ENCODE measurements at regions not wholly inside any gene's neighbourhood (a gene's known extent, or its start where the extent isn't known, plus 50 kb on each side); places are given as distances from the start of the nearest gene placed in this dataset.
"Not testable (repeated sequence)": the region's sequence is repeated elsewhere in the genome, so short reads cannot be mapped to it uniquely, and the experiment has no call there.

DNA sequence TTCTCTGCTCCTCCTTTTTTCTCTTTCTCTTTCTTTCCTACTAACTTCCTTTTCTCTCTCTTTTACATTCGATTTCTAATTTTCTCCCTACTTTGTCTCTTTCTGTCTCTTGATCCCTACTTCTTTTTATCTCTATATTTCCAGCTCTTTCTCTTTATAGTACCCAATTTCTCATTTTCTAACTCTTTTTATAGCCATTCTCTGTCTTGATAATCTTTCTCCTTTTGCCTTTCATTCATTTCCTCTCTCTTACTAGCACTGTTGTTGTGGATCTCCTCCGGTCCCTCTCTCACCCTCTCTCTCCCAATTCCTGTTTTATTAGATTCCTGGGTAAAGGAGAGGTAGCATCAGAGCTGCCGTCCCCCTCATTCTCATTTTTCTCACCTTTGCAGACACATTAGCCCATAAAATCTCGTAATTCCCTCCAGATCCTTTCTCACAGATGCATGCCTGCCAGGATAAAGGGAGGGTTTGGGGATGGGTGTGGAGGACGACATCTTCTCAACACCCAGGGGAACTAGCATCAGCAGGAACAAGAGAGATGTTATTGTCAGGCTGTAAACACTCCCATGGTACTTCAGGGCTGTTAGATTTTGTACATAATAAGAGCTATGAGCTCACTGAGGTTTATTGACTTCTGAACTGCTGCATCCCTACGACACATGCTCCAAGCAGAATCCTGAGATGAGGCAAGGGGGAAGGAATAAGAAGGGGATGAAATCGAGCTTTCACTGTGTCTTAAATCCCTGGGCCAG, 159.0 kb upstream of the GALNT2 start:
- H3K27ac Mint-ChIP-seq (ENCODE audit: unreplicated experiment): no peak overlapping the region
- no peaks in the 10 kb centered on the region for H3K36me3 Mint-ChIP-seq (ENCODE audit: low read depth, unreplicated experiment)
- TF ChIP-seq, protein P1, sequence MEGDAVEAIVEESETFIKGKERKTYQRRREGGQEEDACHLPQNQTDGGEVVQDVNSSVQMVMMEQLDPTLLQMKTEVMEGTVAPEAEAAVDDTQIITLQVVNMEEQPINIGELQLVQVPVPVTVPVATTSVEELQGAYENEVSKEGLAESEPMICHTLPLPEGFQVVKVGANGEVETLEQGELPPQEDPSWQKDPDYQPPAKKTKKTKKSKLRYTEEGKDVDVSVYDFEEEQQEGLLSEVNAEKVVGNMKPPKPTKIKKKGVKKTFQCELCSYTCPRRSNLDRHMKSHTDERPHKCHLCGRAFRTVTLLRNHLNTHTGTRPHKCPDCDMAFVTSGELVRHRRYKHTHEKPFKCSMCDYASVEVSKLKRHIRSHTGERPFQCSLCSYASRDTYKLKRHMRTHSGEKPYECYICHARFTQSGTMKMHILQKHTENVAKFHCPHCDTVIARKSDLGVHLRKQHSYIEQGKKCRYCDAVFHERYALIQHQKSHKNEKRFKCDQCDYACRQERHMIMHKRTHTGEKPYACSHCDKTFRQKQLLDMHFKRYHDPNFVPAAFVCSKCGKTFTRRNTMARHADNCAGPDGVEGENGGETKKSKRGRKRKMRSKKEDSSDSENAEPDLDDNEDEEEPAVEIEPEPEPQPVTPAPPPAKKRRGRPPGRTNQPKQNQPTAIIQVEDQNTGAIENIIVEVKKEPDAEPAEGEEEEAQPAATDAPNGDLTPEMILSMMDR (IDR thresholded peaks at IDR 0.05; ENCODE audit: unreplicated experiment): no peak
- H3K4me1 Mint-ChIP-seq (ENCODE audit: unreplicated experiment): no peaks in the 10 kb centered on the region
- H3K27me3 Mint-ChIP-seq (ENCODE audit: unreplicated experiment): no peaks in the 10 kb centered on the region
- H3K9me3 Mint-ChIP-seq (ENCODE audit: unreplicated experiment): no peaks in the 10 kb centered on the region
- no peak overlapping the region for H3K4me3 Mint-ChIP-seq (ENCODE audit: unreplicated experiment)
- DNase-seq (ENCODE audit: low spot score): no peak

DNA sequence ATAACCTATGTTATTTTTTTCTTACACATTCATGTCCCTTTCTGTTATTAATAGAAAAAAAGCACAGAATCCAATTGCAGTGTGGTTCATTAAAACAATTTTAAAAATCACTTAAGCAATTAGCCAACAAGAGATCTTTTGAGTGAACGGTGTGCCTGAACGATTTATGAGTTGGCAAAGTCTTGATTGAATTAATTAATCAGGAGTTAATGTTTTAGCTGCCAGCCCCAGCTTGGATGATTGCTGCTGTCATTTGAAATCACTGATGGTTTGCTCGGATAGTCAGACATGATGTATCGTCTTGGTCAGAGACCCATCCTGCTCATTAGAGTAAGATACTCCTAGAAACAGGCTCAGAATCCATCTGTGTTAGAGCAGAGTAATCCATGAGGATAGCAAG, 158.3 kb upstream of the GALNT2 start:
- Mint-ChIP-seq H3K27me3 (ENCODE audit: unreplicated experiment) (no peaks in the 10 kb centered on the region), H3K4me3 (ENCODE audit: unreplicated experiment) (no peak overlapping the region), H3K27ac (ENCODE audit: unreplicated experiment) (no peak overlapping the region), H3K9me3 (ENCODE audit: unreplicated experiment) (no peaks in the 10 kb centered on the region), H3K4me1 (ENCODE audit: unreplicated experiment) (no peaks in the 10 kb centered on the region), H3K36me3 (ENCODE audit: low read depth, unreplicated experiment) (no peaks in the 10 kb centered on the region)
- TF ChIP-seq, protein P1 (IDR thresholded peaks at IDR 0.05; ENCODE audit: unreplicated experiment): no peak
- DNase-seq (ENCODE audit: low spot score): no peak

DNA sequence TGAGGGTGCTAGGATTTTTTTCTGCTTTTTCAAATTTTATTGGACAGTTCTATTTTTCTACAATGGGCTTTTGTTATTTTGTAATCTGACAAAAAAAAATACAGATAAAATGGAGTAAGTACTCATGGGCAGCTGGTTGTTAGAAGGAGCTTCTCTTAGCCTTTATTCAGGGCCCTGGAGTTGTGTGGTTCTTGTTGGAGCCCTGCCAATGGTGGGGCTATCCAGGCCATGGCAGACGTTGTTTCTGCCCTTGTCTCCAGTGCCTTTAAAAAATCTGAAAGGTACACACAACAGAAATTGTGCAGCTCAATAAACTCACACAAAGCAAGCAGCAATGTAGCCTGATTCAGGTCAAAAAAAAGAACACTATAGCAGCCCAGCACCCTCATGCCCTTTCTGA, 153.5 kb upstream of the GALNT2 start:
- Mint-ChIP-seq H3K36me3 (ENCODE audit: low read depth, unreplicated experiment) (no peaks in the 10 kb centered on the region), H3K4me3 (ENCODE audit: unreplicated experiment) (no peak overlapping the region), H3K27ac (ENCODE audit: unreplicated experiment) (no peak overlapping the region), H3K27me3 (ENCODE audit: unreplicated experiment) (no peaks in the 10 kb centered on the region), H3K9me3 (ENCODE audit: unreplicated experiment) (no peaks in the 10 kb centered on the region), H3K4me1 (ENCODE audit: unreplicated experiment) (no peaks in the 10 kb centered on the region)
- TF ChIP-seq, protein P1 (IDR thresholded peaks at IDR 0.05; ENCODE audit: unreplicated experiment): no peak
- DNase-seq (ENCODE audit: low spot score): no peak

GRCh38 chr1:229919488-229919887, 147.6 kb upstream of the GALNT2 start:
- not testable (repeated sequence) for H3K9me3 Mint-ChIP-seq (ENCODE audit: unreplicated experiment); H3K4me1 Mint-ChIP-seq (ENCODE audit: unreplicated experiment); H3K27me3 Mint-ChIP-seq (ENCODE audit: unreplicated experiment); H3K4me3 Mint-ChIP-seq (ENCODE audit: unreplicated experiment); DNase-seq (ENCODE audit: low spot score); H3K27ac Mint-ChIP-seq (ENCODE audit: unreplicated experiment); H3K36me3 Mint-ChIP-seq (ENCODE audit: low read depth, unreplicated experiment)

DNA sequence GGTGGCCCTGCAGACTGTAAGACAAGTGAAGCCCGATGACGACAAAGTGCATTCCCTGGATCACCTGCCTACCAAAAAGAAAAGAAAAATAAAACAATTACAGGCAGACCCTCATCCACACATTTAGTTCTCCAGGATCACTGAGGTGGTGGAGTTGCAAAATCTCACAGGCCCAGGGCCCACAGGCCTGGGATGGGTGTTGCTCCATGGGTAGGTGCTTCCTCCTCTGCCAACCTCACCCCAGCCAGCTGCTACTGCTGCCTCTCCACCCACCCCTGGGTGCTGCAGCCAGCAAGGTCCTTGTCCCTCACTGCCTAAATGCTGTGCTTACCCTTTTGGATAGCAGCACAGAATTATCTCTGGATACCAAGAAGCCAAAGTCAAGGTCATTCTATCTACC, 146.4 kb upstream of the GALNT2 start:
- H3K4me1 Mint-ChIP-seq (ENCODE audit: unreplicated experiment): peaks cover 4% of the 10 kb centered on the region
- no peaks in the 10 kb centered on the region for H3K27me3 Mint-ChIP-seq (ENCODE audit: unreplicated experiment)
- DNase-seq (ENCODE audit: low spot score): no peak
- no peaks in the 10 kb centered on the region for H3K9me3 Mint-ChIP-seq (ENCODE audit: unreplicated experiment)
- TF ChIP-seq, protein P1 (IDR thresholded peaks at IDR 0.05; ENCODE audit: unreplicated experiment): no peak
- H3K27ac Mint-ChIP-seq (ENCODE audit: unreplicated experiment): no peak overlapping the region
- no peak overlapping the region for H3K4me3 Mint-ChIP-seq (ENCODE audit: unreplicated experiment)
- H3K36me3 Mint-ChIP-seq (ENCODE audit: low read depth, unreplicated experiment): no peaks in the 10 kb centered on the region
